Glomerular endothelial cell (primary cell): ENCODE measurements at regions not wholly inside any gene's neighbourhood (a gene's known extent, or its start where the extent isn't known, plus 50 kb on each side); places are given as distances from the start of the nearest gene placed in this dataset.

Source experiments
- DNase-seq: peaks from one replicate; pipeline ENCODE4 v3.0.0-alpha.2; 2011; ENCODE audit warnings: low read depth, low spot score; ENCODE audit errors: extremely low read depth

GRCh38 chr1:30385246-30385995 is 338.0 kb downstream of the MATN1 start:
- no peak for DNase-seq

- no peak for DNase-seq
Observed at GRCh38 chr1:30384286-30385245, 338.8 kb downstream of the MATN1 start.

- DNase-seq: no peak
Observed at GRCh38 chr1:30383221-30383711, 340.1 kb downstream of the MATN1 start.

GRCh38 chr1:30382496-30382895 is 340.9 kb downstream of the MATN1 start:
- no peak for DNase-seq

- DNase-seq: no peak
Observed at GRCh38 chr1:30381671-30382365, 341.6 kb downstream of the MATN1 start.

GRCh38 chr1:30381266-30381665 is 342.1 kb downstream of the MATN1 start:
- no peak for DNase-seq

GRCh38 chr1:30380625-30380984 is 342.8 kb downstream of the MATN1 start:
- no peak for DNase-seq

- peak; percentile 16 for DNase-seq
Observed at GRCh38 chr1:30379684-30380624, 343.4 kb downstream of the MATN1 start.

- DNase-seq: no peak
Observed at GRCh38 chr1:30378991-30379581, 344.3 kb downstream of the MATN1 start.

- DNase-seq: no peak
Observed at GRCh38 chr1:30378003-30378596, 345.3 kb downstream of the MATN1 start.

- DNase-seq: no peak
Observed at GRCh38 chr1:30377230-30378002, 346.0 kb downstream of the MATN1 start.

GRCh38 chr1:30376054-30376697 is 347.2 kb downstream of the MATN1 start:
- no peak for DNase-seq

- DNase-seq: no peak
Observed at GRCh38 chr1:30375156-30375555, 348.2 kb downstream of the MATN1 start.

GRCh38 chr1:30374400-30375070 is 348.9 kb downstream of the MATN1 start:
- DNase-seq: no peak

GRCh38 chr1:30373471-30374399 is 349.6 kb downstream of the MATN1 start:
- DNase-seq: no peak

- DNase-seq: no peak
Observed at GRCh38 chr1:30372792-30373433, 350.5 kb downstream of the MATN1 start.
